PC-3 (cell line): ENCODE measurements at regions not wholly inside any gene's neighbourhood (a gene's known extent, or its start where the extent isn't known, plus 50 kb on each side); places are given as distances from the start of the nearest gene placed in this dataset.

Source experiments
- ATAC-seq: fragments of 200-7000 bp; cut with Tn5 transposase; 2 replicates; pipeline ENCODE4 v1.9.1; 2020; ENCODE audit warnings: mild to moderate bottlenecking, moderate library complexity
- BruUV-seq: library from RNA; stranded (reverse); fragments of 400-500 nt; replicated peaks from 2 replicates; lab custom pipeline; 2021; lab: Mats Ljungman, UMichigan
- CTCF ChIA-PET: fragments of 300-600 bp; sonication (Branson Sonifier 250); formaldehyde crosslinking; loops from one replicate; lab custom pipeline; 2022; ENCODE audit warnings: antibody characterized with exemption; lab: Charles Lee
- POLR2A ChIA-PET: fragments of 300-600 bp; sonication (Branson Sonifier 250); formaldehyde crosslinking; loops from one replicate; lab custom pipeline; 2022; ENCODE audit warnings: antibody characterized with exemption; ENCODE audit not compliant: unreplicated experiment; lab: Charles Lee
- DNase-seq: peaks from one replicate; pipeline ENCODE4 v3.0.0-alpha.2; 2015
- H2AFZ ChIP-seq: fragments of 300-600 bp; sonication (generic); 2 replicates; pipeline ENCODE4 v1.6.0; 2016; ENCODE audit warnings: antibody characterized with exemption, low read length
- H3F3A ChIP-seq: fragments of 300-600 bp; sonication (generic); one replicate; pipeline ENCODE4 v1.6.0; 2017; ENCODE audit warnings: antibody characterized with exemption, low read length, control low read depth, mild to moderate bottlenecking; ENCODE audit not compliant: unreplicated experiment
- H3K27ac ChIP-seq: fragments of 300-600 bp; sonication (generic); 2 replicates; pipeline ENCODE4 v1.5.1; 2016; ENCODE audit warnings: mild to moderate bottlenecking, low read length
- H3K27me3 ChIP-seq: fragments of 300-600 bp; sonication (generic); 2 replicates; pipeline ENCODE4 v1.6.1; 2016; ENCODE audit warnings: low read length, mixed read lengths
- H3K36me3 ChIP-seq: fragments of 300-600 bp; sonication (generic); 2 replicates; pipeline ENCODE4 v1.6.1; 2016; ENCODE audit warnings: low read depth, mixed run types, low read length, mixed read lengths
- H3K4me1 ChIP-seq: fragments of 300-600 bp; sonication (generic); 2 replicates; pipeline ENCODE4 v1.5.1; 2016; ENCODE audit warnings: low read length; ENCODE audit not compliant: insufficient read depth
- H3K4me2 ChIP-seq: fragments of 300-600 bp; sonication (generic); 2 replicates; pipeline ENCODE4 v1.6.0; 2016; ENCODE audit warnings: low read length
- H3K4me3 ChIP-seq: fragments of 300-600 bp; sonication (generic); 2 replicates; pipeline ENCODE4 v1.5.1; 2016; ENCODE audit warnings: mild to moderate bottlenecking, low read length, mixed read lengths
- H3K79me2 ChIP-seq: fragments of 300-600 bp; sonication (generic); 2 replicates; pipeline ENCODE4 v1.6.1; 2017; ENCODE audit warnings: low read length, mixed read lengths
- H3K9ac ChIP-seq: fragments of 300-600 bp; sonication (generic); 2 replicates; pipeline ENCODE4 v1.6.0; 2016; ENCODE audit warnings: mild to moderate bottlenecking, low read length
- H3K9me2 ChIP-seq: fragments of 300-600 bp; sonication (generic); replicated peaks from 2 replicates; pipeline ENCODE4 v1.6.1; 2016; ENCODE audit warnings: mixed run types, low read length, mixed read lengths
- H3K9me3 ChIP-seq: fragments of 300-600 bp; sonication (generic); 2 replicates; pipeline ENCODE4 v1.6.1; 2016; ENCODE audit warnings: low read length, mixed read lengths
- H4K20me1 ChIP-seq: fragments of 300-600 bp; sonication (generic); 2 replicates; pipeline ENCODE4 v1.6.1; 2016; ENCODE audit warnings: low read length, mixed read lengths
- CTCF ChIP-seq: fragments of 300-600 bp; sonication (generic); conservative IDR thresholded peaks from 2 replicates; pipeline ENCODE4 v1.5.1; 2017; ENCODE audit warnings: antibody characterized with exemption, low read depth, mild to moderate bottlenecking, low read length
- EZH2 ChIP-seq: fragments of 300-600 bp; sonication (generic); IDR thresholded peaks from one replicate; pipeline ENCODE4 v1.6.1; 2017; ENCODE audit warnings: antibody characterized with exemption, mild to moderate bottlenecking, low read length; ENCODE audit not compliant: unreplicated experiment
- EZH2phosphoT487 ChIP-seq: fragments of 300-600 bp; sonication (generic); IDR thresholded peaks from 2 replicates; pipeline ENCODE4 v1.6.1; 2018; ENCODE audit warnings: mild to moderate bottlenecking, antibody characterized with exemption, low read length, borderline replicate concordance
- intact Hi-C: fragments of 100-400 bp; cut with micrococcal nuclease; formaldehyde crosslinking; loops from 2 replicates; pipeline ENCODE4 v1.9.0; 2023

- no peak for DNase-seq
- TF ChIP-seq EZH2 (no peak), EZH2phosphoT487 (no peak), CTCF (no peak)
- Histone ChIP-seq H3K9me2 (no peaks in the 10 kb centered on the region), H3K27ac (no peak overlapping the region), H3K36me3 (no peaks in the 10 kb centered on the region), H3K27me3 (no peaks in the 10 kb centered on the region), H3K4me3 (no peak overlapping the region), H3K79me2 (no peaks in the 10 kb centered on the region), H4K20me1 (no peaks in the 10 kb centered on the region), H3K9me3 (no peaks in the 10 kb centered on the region), H2AFZ (no peak overlapping the region), H3F3A (no peaks in the 10 kb centered on the region), H3K4me1 (no peaks in the 10 kb centered on the region), H3K9ac (no peak overlapping the region), H3K4me2 (no peak overlapping the region)
- intact Hi-C loops: no loop called here
- no TSS peak for BruUV-seq
- ChIA-PET POLR2A (no interaction called here), CTCF (no interaction called here)
- no peak for ATAC-seq
These were observed 137.8 kb upstream of the MYRIP start for GRCh38 chr3:39671600-39671999.

GRCh38 chr3:39705351-39705900 is 104.0 kb upstream of the MYRIP start:
- H3K9ac ChIP-seq: no peak overlapping the region
- H3K4me1 ChIP-seq: 0 out of 2 replicates have a peak, but pooled peaks cover 5% of the 10 kb centered on the region
- ATAC-seq (no peak; the same call in 1 of the 2 replicates), DNase-seq (peak; percentile 8)
- no peak for TF ChIP-seq CTCF
- ChIA-PET CTCF (no interaction called here), POLR2A (no interaction called here)
- BruUV-seq: no TSS peak
- H3K27ac ChIP-seq: no peak overlapping the region
- H3K4me3 ChIP-seq: no peak overlapping the region
- no peaks in the 10 kb centered on the region for H3K9me2 ChIP-seq
- H3F3A ChIP-seq: no peaks in the 10 kb centered on the region
- no peak overlapping the region for H3K4me2 ChIP-seq
- H3K79me2 ChIP-seq: no peaks in the 10 kb centered on the region
- intact Hi-C loops: no loop called here
- H4K20me1 ChIP-seq: no peaks in the 10 kb centered on the region
- H2AFZ ChIP-seq: no peak overlapping the region
- no peaks in the 10 kb centered on the region; the same call in 1 of the 2 replicates for H3K27me3 ChIP-seq
- no peaks in the 10 kb centered on the region for H3K9me3 ChIP-seq
- no peaks in the 10 kb centered on the region for H3K36me3 ChIP-seq

- BruUV-seq: no TSS peak
- H3K79me2 ChIP-seq: no peaks in the 10 kb centered on the region
- H3K36me3 ChIP-seq: no peaks in the 10 kb centered on the region
- H3F3A ChIP-seq: no peaks in the 10 kb centered on the region
- POLR2A ChIA-PET: no interaction called here
- no peak overlapping the region for H3K27ac ChIP-seq
- no peaks in the 10 kb centered on the region for H3K27me3 ChIP-seq
- no peaks in the 10 kb centered on the region for H4K20me1 ChIP-seq
- intact Hi-C loops: no loop called here
- H3K4me1 ChIP-seq: 0 out of 2 replicates have a peak, but pooled peaks cover 5% of the 10 kb centered on the region
- no peaks in the 10 kb centered on the region for H3K9me3 ChIP-seq
- no peak overlapping the region for H3K9ac ChIP-seq
- no peak overlapping the region for H3K4me3 ChIP-seq
- H3K9me2 ChIP-seq: no peaks in the 10 kb centered on the region
- peak; percentile 49 for DNase-seq
- CTCF ChIA-PET: no interaction called here
- no peak overlapping the region for H2AFZ ChIP-seq
- no peak overlapping the region for H3K4me2 ChIP-seq
- peak; percentile 78 for TF ChIP-seq CTCF
- TF ChIP-seq EZH2: no peak
- ATAC-seq: no peak
These were observed 102.0 kb upstream of the MYRIP start for GRCh38 chr3:39707314-39707909.
